HG02642 (cell line): ENCODE measurements at regions not wholly inside any gene's neighbourhood (a gene's known extent, or its start where the extent isn't known, plus 50 kb on each side); places are given as distances from the start of the nearest gene placed in this dataset.
"Not testable (repeated sequence)": the region's sequence is repeated elsewhere in the genome, so short reads cannot be mapped to it uniquely, and the experiment has no call there.

ENCODE experiments used
- ATAC-seq: cut with Tn5 transposase; IDR thresholded peaks from one replicate; pipeline ENCODE4 v1.9.1; 2021; ENCODE audit warnings: mild to moderate bottlenecking; ENCODE audit not compliant: unreplicated experiment, poor library complexity

GRCh38 chr2:236816197-236817170 is 246.9 kb downstream of the ACKR3 start:
- no peak for ATAC-seq

GRCh38 chr2:236818281-236819045 is 248.8 kb downstream of the ACKR3 start:
- ATAC-seq: no peak

DNA sequence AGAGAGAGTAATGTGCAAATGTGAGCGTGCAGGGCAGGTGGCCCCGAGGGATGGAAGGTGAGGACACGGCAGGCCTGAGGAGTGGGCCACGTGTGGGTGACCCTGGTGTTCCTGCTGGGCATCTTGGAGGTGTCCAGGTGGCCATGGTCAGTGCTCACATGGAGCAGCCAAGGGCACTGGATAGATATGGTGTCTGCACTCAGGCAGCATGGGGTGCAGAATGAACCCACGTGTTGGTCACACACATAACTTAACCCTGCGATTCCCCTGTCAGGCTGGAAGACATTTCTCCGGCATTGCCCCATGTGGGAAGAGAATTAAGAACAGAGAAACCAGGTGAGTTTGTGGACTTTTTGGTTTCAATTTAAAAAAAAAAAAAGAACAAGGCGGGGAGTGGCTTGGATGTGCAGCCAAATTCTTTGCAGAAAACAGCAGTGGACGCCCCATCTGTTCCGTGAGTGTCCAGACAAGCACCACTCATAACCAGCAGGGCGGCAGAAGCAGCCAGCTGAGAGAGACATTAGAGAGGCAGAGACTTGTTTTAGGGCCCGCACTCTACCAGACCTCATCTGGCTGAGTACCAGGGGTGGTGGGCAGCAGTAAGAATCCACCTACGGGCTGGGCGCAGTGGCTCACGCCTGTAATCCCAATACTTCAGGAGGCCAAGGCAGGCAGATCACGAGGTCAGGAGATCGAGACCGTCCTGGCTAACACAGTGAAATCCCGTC is 249.8 kb downstream of the ACKR3 start:
- no peak for ATAC-seq

DNA sequence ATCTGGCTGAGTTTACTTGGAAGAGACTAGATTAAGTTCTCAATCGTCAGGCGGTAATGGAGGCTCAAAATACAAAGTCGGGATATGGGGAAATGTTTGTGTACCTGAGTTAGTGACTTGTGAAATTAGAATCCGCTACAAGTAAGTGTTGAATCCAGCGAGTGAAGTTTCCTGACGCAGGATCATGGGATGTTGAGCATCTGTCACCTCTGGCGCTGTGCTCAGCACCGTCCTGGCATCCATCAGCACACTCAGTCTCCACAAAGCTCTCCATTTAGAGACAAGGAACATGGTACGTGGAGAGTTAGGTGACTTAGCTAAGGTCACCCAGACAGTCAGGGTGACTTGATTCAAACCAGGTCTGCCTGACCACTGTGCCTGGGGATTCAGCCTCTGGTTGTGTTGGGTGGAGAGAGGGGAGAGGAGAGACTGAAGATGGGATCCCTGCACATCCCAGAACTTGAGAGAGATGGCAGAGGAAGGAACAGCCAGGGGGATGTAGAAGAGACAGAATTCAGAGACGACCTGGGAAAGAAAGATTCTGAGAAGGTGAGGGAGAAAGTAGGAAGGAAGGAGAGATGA is 251.2 kb downstream of the ACKR3 start:
- no peak for ATAC-seq

DNA sequence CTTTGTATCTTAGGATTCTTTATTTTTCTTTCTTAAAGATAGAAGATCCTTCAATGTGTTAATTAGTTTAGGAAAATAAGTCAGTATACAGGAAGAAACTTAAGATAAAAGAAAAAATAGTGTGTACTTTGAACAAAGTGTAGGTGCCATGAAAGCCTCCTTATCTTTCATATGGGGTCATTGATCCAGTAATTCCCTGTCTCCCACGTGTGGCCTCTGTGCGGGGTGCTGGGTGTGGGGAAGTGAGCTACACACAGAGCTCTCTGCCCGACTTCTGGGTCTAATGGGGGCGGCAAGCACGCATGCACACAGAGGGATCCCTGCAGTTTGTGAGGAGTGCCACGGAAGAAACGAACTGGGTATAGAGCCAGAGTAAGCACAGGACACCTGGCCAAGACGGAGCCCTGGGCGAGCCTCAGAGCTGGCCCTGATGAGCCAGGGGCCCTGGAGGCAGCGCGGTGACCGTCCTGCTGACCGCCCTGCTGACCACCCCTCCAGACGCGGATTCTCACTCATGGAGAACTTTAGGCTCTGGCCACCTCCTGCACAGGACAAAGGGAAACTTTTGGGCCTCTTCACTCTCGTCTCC is 253.5 kb downstream of the ACKR3 start:
- ATAC-seq: no peak

- no peak for ATAC-seq
Observed at GRCh38 chr2:236823963-236824362, 254.3 kb downstream of the ACKR3 start.

- no peak for ATAC-seq
Observed at GRCh38 chr2:236824836-236825235, 255.2 kb downstream of the ACKR3 start.

GRCh38 chr2:236825989-236826510 is 256.4 kb downstream of the ACKR3 start:
- ATAC-seq: no peak

GRCh38 chr2:236826606-236827156 is 257.1 kb downstream of the ACKR3 start:
- no peak for ATAC-seq

DNA sequence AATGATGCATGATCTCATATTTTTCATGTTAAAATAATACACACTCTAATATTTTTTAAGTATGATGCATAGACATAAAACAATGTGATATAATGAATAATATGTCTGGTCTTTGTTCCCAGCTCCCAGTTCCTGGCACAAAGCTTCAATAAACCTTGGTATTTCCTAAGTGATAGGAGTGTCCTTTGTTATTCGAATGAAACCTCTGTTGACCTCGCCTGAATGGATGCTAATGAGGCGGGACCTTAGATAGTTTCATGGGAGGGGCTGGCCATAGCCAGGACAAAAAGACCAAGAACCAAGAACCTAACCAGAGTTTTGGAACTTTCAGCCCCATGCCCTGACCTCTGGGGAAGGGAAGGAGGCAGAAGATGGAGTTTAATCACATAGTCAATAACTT is 257.7 kb upstream of the COPS8 start:
- no peak for ATAC-seq

- ATAC-seq: no peak
Observed at GRCh38 chr2:236828820-236829219, 256.9 kb upstream of the COPS8 start.

GRCh38 chr2:236830926-236831325 is 254.8 kb upstream of the COPS8 start:
- no peak for ATAC-seq

- ATAC-seq: no peak
Observed at GRCh38 chr2:236831698-236832097, 254.0 kb upstream of the COPS8 start.

- ATAC-seq: no peak
Observed at GRCh38 chr2:236833501-236834073, 252.1 kb upstream of the COPS8 start.

DNA sequence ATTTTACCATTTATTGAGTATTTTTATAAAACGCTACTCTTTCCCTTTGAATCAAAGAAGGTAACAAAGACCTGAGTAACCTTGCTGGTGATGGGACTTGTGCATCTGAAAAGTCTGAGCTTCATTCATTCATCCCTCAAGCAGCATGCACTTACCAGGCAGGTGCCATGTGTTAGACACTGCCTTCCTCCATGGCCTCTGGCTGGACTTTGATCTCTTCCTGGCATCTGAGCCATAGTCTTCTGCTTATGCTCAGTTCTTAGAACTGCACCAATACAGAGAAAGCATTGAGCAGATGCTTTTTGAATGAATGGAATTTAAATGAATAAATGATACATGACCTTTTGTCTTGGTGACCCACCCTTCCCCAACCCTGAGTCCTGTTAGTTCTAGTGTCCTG is 251.4 kb upstream of the COPS8 start:
- no peak for ATAC-seq

DNA sequence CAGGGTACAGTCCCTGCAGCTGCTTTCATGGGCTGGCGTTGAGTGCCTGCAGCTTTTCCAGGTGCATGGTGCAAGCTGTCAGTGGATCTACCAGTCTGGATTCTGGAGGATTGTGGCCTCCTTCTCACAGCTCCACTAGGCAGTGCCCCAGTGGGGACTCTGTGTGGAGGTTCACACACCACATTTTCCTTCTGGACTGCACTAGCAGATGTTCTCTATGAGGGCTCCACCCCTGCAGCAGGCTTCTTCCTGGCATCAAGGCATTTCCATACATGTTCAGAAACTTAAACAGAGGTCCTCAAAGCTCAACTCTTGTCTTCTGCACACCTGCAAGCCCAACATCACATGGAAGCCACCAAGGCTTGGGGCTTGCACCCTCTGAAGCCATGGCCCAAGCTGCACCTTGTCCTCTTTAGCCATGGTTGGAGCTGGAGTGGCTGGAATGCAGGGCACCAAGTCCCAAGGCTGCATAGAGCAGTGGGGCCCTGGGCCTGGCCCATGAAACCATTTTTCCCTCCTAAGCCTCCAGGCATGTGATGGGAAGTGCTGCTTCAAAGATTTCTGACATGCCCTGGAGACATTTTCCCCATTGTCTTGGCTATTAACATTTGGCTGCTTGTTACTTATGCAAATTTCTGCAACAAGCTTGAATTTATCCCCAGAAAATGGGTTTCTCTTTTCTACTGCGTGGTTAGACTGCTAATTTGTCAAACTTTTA is 250.2 kb upstream of the COPS8 start:
- no peak for ATAC-seq

DNA sequence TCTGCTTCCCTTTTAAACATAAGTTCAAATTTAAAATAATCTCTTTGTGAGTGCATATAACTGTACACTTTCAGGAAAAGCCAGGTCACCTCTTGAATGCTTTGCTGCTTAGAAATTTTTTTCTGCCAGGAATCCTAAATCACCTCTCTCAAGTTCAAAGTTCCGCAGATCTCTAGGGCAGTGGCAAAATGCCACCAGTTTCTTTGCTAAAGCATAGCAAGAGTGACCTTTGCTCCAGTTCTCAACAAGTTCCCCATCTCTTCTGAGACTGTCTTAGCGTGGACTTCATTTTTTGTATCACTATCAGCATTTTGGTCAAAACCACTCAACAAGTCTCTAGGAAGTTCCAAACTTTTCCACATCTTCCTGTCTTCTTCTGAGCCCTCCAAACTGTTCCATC is 249.7 kb upstream of the COPS8 start:
- not testable (repeated sequence) for ATAC-seq

DNA sequence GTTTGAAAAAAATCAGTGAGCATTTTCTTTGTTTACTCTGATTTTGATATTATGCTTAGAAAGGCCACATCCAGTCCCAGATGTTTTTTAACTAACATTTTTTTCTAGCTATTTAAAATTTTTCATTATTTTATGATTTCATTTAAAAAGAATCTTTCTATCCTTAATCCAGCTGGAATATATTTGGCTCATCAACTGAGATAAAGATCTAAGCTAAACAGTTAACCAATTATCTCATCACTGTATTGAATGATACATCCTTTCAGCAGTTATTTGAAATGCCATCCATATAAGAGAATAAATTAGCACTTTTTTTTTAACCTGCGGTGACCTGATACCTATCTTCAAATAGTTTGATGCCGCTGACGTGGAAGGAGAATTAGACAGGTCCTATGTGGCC is 245.5 kb upstream of the COPS8 start:
- no peak for ATAC-seq

GRCh38 chr2:236840857-236841256 is 244.8 kb upstream of the COPS8 start:
- no peak for ATAC-seq
